H9 (cell line): ENCODE measurements at regions not wholly inside any gene's neighbourhood (a gene's known extent, or its start where the extent isn't known, plus 50 kb on each side); places are given as distances from the start of the nearest gene placed in this dataset.

Source experiments
- DNase-seq: peaks from one replicate; pipeline ENCODE4 v3.0.0-alpha.2; 2017
- H2AFZ ChIP-seq: one replicate; pipeline ENCODE4 v1.6.1; 2013; ENCODE audit warnings: mild to moderate bottlenecking, low read length, control low read depth, moderate library complexity
- H2AK5ac ChIP-seq: 2 replicates; pipeline ENCODE4 v1.6.1; 2013; ENCODE audit warnings: low read length, control low read depth, mixed read lengths; ENCODE audit not compliant: insufficient read length
- H2BK120ac ChIP-seq: one replicate; pipeline ENCODE4 v1.6.1; 2013; ENCODE audit warnings: low read depth, mild to moderate bottlenecking, low read length, control low read depth, inconsistent platforms; ENCODE audit not compliant: poor library complexity, severe bottlenecking
- H2BK12ac ChIP-seq: 2 replicates; pipeline ENCODE4 v1.6.1; 2013; ENCODE audit warnings: low read length, control low read depth, mixed read lengths, low read depth; ENCODE audit not compliant: insufficient read length
- H2BK15ac ChIP-seq: 2 replicates; pipeline ENCODE4 v1.6.1; 2013; ENCODE audit warnings: low read depth, low read length, control low read depth
- H2BK20ac ChIP-seq: one replicate; pipeline ENCODE4 v1.6.1; 2013; ENCODE audit warnings: low read depth, mild to moderate bottlenecking, low read length, control low read depth, inconsistent platforms; ENCODE audit not compliant: poor library complexity, severe bottlenecking
- H2BK5ac ChIP-seq: 2 replicates; pipeline ENCODE4 v1.6.1; 2013; ENCODE audit warnings: low read length, control low read depth, mixed read lengths; ENCODE audit not compliant: insufficient read length
- H3K14ac ChIP-seq: 2 replicates; pipeline ENCODE4 v1.6.1; 2013; ENCODE audit warnings: low read length, control low read depth; ENCODE audit not compliant: insufficient read depth
- H3K18ac ChIP-seq: 2 replicates; pipeline ENCODE4 v1.6.1; 2013; ENCODE audit warnings: low read depth, mild to moderate bottlenecking, mixed read lengths, low read length, control low read depth; ENCODE audit not compliant: insufficient read length
- H3K23ac ChIP-seq: 2 replicates; pipeline ENCODE4 v1.6.1; 2013; ENCODE audit warnings: low read length, control low read depth, mixed read lengths, low read depth; ENCODE audit not compliant: insufficient read length
- H3K23me2 ChIP-seq: 2 replicates; pipeline ENCODE4 v1.6.1; 2013; ENCODE audit warnings: low read depth, mild to moderate bottlenecking, mixed read lengths, low read length, control low read depth; ENCODE audit not compliant: insufficient read length, poor library complexity, severe bottlenecking
- H3K27ac ChIP-seq: 2 replicates; pipeline ENCODE4 v1.5.1; 2013; ENCODE audit warnings: low read length, control low read depth, mixed read lengths, low read depth; ENCODE audit not compliant: insufficient read length
- H3K27me3 ChIP-seq: 2 replicates; pipeline ENCODE4 v1.6.1; 2013; ENCODE audit warnings: low read length, control low read depth, inconsistent platforms; ENCODE audit not compliant: insufficient read depth
- H3K4ac ChIP-seq: 2 replicates; pipeline ENCODE4 v1.6.1; 2013; ENCODE audit warnings: low read depth, mild to moderate bottlenecking, control low read depth, inconsistent platforms, low read length, moderate library complexity
- H3K4me1 ChIP-seq: 2 replicates; pipeline ENCODE4 v1.6.1; 2013; ENCODE audit warnings: low read length, control low read depth, inconsistent platforms; ENCODE audit not compliant: insufficient read depth
- H3K4me2 ChIP-seq: 2 replicates; pipeline ENCODE4 v1.6.1; 2013; ENCODE audit warnings: low read length, control low read depth, mixed read lengths; ENCODE audit not compliant: insufficient read length, insufficient read depth
- H3K56ac ChIP-seq: 2 replicates; pipeline ENCODE4 v1.6.1; 2013; ENCODE audit warnings: low read depth, mild to moderate bottlenecking, mixed read lengths, low read length, control low read depth; ENCODE audit not compliant: insufficient read length
- H3K79me1 ChIP-seq: 2 replicates; pipeline ENCODE4 v1.6.1; 2013; ENCODE audit warnings: low read depth, mild to moderate bottlenecking, moderate library complexity, low read length, control low read depth, inconsistent platforms; ENCODE audit not compliant: insufficient read depth, poor library complexity, severe bottlenecking
- H3K79me2 ChIP-seq: 2 replicates; pipeline ENCODE4 v1.6.1; 2013; ENCODE audit warnings: low read length, control low read depth, inconsistent platforms; ENCODE audit not compliant: insufficient read depth
- H3K9ac ChIP-seq: 2 replicates; pipeline ENCODE4 v1.6.1; 2013; ENCODE audit warnings: low read length, control low read depth, mixed read lengths; ENCODE audit not compliant: insufficient read length; ENCODE audit errors: extremely low read depth
- H3K9me3 ChIP-seq: one replicate; pipeline ENCODE4 v1.6.1; 2013; ENCODE audit warnings: low read depth, low read length, inconsistent platforms; ENCODE audit not compliant: control insufficient read depth
- H3T11ph ChIP-seq: one replicate; pipeline ENCODE4 v1.6.1; 2013; ENCODE audit warnings: mild to moderate bottlenecking, low read length, control low read depth, inconsistent platforms
- H4K20me1 ChIP-seq: one replicate; pipeline ENCODE4 v1.6.1; 2013; ENCODE audit not compliant: control insufficient read depth, insufficient read length, insufficient read depth
- H4K5ac ChIP-seq: 2 replicates; pipeline ENCODE4 v1.6.1; 2013; ENCODE audit warnings: low read depth, mild to moderate bottlenecking, mixed read lengths, low read length, control low read depth; ENCODE audit not compliant: insufficient read length
- H4K8ac ChIP-seq: replicated peaks from 2 replicates; pipeline ENCODE4 v1.6.1; 2013; ENCODE audit warnings: low read length, control low read depth, mixed read lengths, low read depth; ENCODE audit not compliant: insufficient read length
- H4K91ac ChIP-seq: 2 replicates; pipeline ENCODE4 v1.6.1; 2013; ENCODE audit warnings: low read depth, mild to moderate bottlenecking, moderate library complexity, mixed read lengths, low read length, control low read depth; ENCODE audit not compliant: insufficient read length
- H3K27ac Mint-ChIP-seq, 3 experiments: 2 replicates in 2 of 3; 3 replicates in 1 of 3; pipeline ENCODE4 v1.8.0; 2020 to 2021; ENCODE audit warnings: mixed read lengths in 3 of 3, mild to moderate bottlenecking in 1 of 3, moderate library complexity in 1 of 3
- H3K27me3 Mint-ChIP-seq: 2 replicates; pipeline ENCODE4 v1.8.0; 2021; ENCODE audit warnings: low read depth, mild to moderate bottlenecking, moderate library complexity, mixed read lengths
- H3K36me3 Mint-ChIP-seq, 3 experiments: 2 replicates in 2 of 3; 3 replicates in 1 of 3; pipeline ENCODE4 v1.8.0; 2020 to 2021; ENCODE audit warnings: low read depth in 3 of 3, mixed read lengths in 3 of 3; ENCODE audit not compliant: insufficient read depth in 1 of 3
- H3K4me1 Mint-ChIP-seq, 2 experiments: 2 replicates each; pipeline ENCODE4 v1.8.0; 2020; ENCODE audit warnings: mixed read lengths in 2 of 2
- H3K4me3 Mint-ChIP-seq, 2 experiments: 2 replicates in 1 of 2; 3 replicates in 1 of 2; pipeline ENCODE4 v1.8.0; 2020 to 2021; ENCODE audit warnings: mild to moderate bottlenecking in 2 of 2, mixed read lengths in 2 of 2, moderate library complexity in 1 of 2
- H3K9me3 Mint-ChIP-seq, 2 experiments: 2 replicates in 1 of 2; 3 replicates in 1 of 2; pipeline ENCODE4 v1.8.0; 2020; ENCODE audit warnings: mild to moderate bottlenecking in 2 of 2, mixed read lengths in 2 of 2, moderate library complexity in 1 of 2
- WGBS: extraction: QIAGEN DNeasy Blood & Tissue Kit; methylation state at CpG from one replicate; pipeline ENCODE4 v1.1.7; 2013; ENCODE audit warnings: missing lambda C conversion rate, low lambda C conversion rate, mixed read lengths; ENCODE audit not compliant: insufficient read length; ENCODE audit errors: extremely low coverage; 5-methylcytosine and 5-hydroxymethylcytosine counted together
- TF ChIP-seq, protein P1 (sequence below): fragments of 200-600 bp; sonication (generic); conservative IDR thresholded peaks from 3 replicates; pipeline ENCODE4 v1.8.0; 2021; ENCODE audit warnings: antibody characterized with exemption, mild to moderate bottlenecking

DNA sequence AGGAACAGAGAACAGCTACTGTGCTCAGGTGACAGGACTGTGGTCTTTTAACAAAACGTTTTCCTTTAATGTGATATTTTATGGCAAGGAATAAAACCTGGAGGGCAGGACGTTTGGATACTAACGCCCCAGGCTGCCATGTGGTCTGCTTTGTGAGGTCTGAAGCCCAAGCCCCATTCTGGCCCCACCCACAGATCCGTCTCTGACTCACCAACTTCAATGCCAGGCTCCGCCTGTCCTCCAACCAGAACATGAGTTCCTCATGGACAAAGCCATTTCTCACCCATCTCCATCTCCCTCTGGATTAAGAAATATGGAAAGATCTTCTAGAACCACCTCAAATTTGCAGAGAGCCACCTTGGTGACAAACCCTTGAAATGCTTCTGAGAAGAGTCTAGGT is 148.8 kb downstream of the CRYBB2 start:
- Histone ChIP-seq H3K79me2 (no peaks in the 10 kb centered on the region; the same call in 1 of the 2 replicates), H3K9me3 (no peaks in the 10 kb centered on the region), H3T11ph (no peak overlapping the region), H4K20me1 (no peaks in the 10 kb centered on the region), H2BK12ac (no peak overlapping the region), H2BK5ac (no peak overlapping the region), H3K27ac (no peak overlapping the region), H4K8ac (no peak overlapping the region), H2BK120ac (no peak overlapping the region), H2BK20ac (no peak overlapping the region), H3K27me3 (no peaks in the 10 kb centered on the region), H3K18ac (no peak overlapping the region), H3K14ac (no peak overlapping the region), H4K5ac (no peak overlapping the region), H3K79me1 (no peaks in the 10 kb centered on the region), H2BK15ac (no peak overlapping the region), H2AFZ (no peak overlapping the region), H3K4ac (no peak overlapping the region), H3K9ac (no peak overlapping the region), H4K91ac (no peak overlapping the region), H3K4me2 (no peak overlapping the region), H3K56ac (no peak overlapping the region), H2AK5ac (no peak overlapping the region), H3K23me2 (no peaks in the 10 kb centered on the region), H3K23ac (no peak overlapping the region), H3K4me1 (no peaks in the 10 kb centered on the region)
- no peak overlapping the region for H3K4me3 Mint-ChIP-seq
- TF ChIP-seq, protein P1, sequence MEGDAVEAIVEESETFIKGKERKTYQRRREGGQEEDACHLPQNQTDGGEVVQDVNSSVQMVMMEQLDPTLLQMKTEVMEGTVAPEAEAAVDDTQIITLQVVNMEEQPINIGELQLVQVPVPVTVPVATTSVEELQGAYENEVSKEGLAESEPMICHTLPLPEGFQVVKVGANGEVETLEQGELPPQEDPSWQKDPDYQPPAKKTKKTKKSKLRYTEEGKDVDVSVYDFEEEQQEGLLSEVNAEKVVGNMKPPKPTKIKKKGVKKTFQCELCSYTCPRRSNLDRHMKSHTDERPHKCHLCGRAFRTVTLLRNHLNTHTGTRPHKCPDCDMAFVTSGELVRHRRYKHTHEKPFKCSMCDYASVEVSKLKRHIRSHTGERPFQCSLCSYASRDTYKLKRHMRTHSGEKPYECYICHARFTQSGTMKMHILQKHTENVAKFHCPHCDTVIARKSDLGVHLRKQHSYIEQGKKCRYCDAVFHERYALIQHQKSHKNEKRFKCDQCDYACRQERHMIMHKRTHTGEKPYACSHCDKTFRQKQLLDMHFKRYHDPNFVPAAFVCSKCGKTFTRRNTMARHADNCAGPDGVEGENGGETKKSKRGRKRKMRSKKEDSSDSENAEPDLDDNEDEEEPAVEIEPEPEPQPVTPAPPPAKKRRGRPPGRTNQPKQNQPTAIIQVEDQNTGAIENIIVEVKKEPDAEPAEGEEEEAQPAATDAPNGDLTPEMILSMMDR = no peak
- H3K36me3 Mint-ChIP-seq = no peaks in the 10 kb centered on the region; a peak in 5 of 7 replicates
- peak overlapping the region in 1 of 3 experiments; percentile 62; a peak in 1 of 7 replicates for H3K27ac Mint-ChIP-seq
- WGBS = no CpG with 5 or more reads among the region's 5 CpGs
- H3K27me3 Mint-ChIP-seq = peaks cover 1% of the 10 kb centered on the region; the same call in 1 of the 2 replicates
- no peaks in the 10 kb centered on the region for H3K9me3 Mint-ChIP-seq
- no peak for DNase-seq
- peaks cover 8 to 15% of the 10 kb centered on the region in 2 experiments for H3K4me1 Mint-ChIP-seq
